ENCODE measurements at regions not wholly inside any gene's neighbourhood (a gene's known extent, or its start where the extent isn't known, plus 50 kb on each side); places are given as distances from the start of the nearest gene placed in this dataset.

DNA sequence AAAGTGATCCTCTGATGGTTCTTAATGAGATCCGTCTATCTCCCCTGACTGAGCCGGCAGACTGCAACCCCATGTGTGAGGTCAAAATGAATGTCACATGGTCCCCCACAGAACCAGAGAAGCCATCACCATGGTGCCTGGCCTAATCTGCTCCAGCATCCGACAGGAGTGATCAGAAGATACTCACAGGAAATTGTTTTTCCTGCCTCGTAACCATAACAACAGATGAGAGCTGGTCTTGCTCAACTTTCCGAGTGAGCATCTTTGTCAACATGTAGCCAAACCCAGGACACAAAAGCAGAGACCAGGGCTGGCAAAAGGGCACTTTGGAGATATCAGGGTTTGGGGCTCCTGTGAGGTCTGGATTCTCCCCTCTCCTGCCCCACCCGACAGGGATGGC, 72.1 kb upstream of the C14orf180 start:
- no TSS peak for BruUV-seq (replicated peaks)
- H3K4me2 ChIP-seq (ENCODE audit: low read length) = no peak overlapping the region
- peaks cover 10% of the 10 kb centered on the region; the same call in 1 of the 2 replicates for H3K27me3 ChIP-seq (ENCODE audit: insufficient read depth, low read length)
- ChIA-PET RAD21 (ENCODE audit: low non-redundant PET in 1 of 2, low total read pairs in 2 of 2, uncharacterized antibody in 2 of 2, unreplicated experiment in 2 of 2) (no interaction called here), POLR2A (no interaction called here), CTCF (no interaction called here)
- no peak overlapping the region for H3K4me3 ChIP-seq (replicated peaks in 1 of 2; ENCODE audit: low read depth in 1 of 2, low read length in 2 of 2)
- no peak for ATAC-seq
- H3K9me3 ChIP-seq (ENCODE audit: control insufficient read depth in 1 of 2, insufficient read depth in 1 of 2, low read depth in 1 of 2, low read length in 2 of 2) = no peaks in the 10 kb centered on the region; a peak in 1 of 4 replicates
- H4K20me1 ChIP-seq (ENCODE audit: insufficient read depth) = no peaks in the 10 kb centered on the region
- no peak for TF ChIP-seq FOSL1 (IDR thresholded peaks at IDR 0.05; ENCODE audit: low read depth)
- TF ChIP-seq SIN3A (IDR thresholded peaks at IDR 0.05; ENCODE audit: low read depth) = no peak
- no peak for TF ChIP-seq ZNF274 (IDR thresholded peaks at IDR 0.05; ENCODE audit: low read depth, low read length)
- TF ChIP-seq, protein P1, sequence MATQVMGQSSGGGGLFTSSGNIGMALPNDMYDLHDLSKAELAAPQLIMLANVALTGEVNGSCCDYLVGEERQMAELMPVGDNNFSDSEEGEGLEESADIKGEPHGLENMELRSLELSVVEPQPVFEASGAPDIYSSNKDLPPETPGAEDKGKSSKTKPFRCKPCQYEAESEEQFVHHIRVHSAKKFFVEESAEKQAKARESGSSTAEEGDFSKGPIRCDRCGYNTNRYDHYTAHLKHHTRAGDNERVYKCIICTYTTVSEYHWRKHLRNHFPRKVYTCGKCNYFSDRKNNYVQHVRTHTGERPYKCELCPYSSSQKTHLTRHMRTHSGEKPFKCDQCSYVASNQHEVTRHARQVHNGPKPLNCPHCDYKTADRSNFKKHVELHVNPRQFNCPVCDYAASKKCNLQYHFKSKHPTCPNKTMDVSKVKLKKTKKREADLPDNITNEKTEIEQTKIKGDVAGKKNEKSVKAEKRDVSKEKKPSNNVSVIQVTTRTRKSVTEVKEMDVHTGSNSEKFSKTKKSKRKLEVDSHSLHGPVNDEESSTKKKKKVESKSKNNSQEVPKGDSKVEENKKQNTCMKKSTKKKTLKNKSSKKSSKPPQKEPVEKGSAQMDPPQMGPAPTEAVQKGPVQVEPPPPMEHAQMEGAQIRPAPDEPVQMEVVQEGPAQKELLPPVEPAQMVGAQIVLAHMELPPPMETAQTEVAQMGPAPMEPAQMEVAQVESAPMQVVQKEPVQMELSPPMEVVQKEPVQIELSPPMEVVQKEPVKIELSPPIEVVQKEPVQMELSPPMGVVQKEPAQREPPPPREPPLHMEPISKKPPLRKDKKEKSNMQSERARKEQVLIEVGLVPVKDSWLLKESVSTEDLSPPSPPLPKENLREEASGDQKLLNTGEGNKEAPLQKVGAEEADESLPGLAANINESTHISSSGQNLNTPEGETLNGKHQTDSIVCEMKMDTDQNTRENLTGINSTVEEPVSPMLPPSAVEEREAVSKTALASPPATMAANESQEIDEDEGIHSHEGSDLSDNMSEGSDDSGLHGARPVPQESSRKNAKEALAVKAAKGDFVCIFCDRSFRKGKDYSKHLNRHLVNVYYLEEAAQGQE (IDR thresholded peaks at IDR 0.05; ENCODE audit: low read depth) = no peak
- TF ChIP-seq SP1 (IDR thresholded peaks at IDR 0.05; ENCODE audit: low read depth) = no peak
- TF ChIP-seq, protein P2, sequence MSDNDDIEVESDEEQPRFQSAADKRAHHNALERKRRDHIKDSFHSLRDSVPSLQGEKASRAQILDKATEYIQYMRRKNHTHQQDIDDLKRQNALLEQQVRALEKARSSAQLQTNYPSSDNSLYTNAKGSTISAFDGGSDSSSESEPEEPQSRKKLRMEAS (IDR thresholded peaks at IDR 0.05) = no peak
- no peak for TF ChIP-seq EGR1 (IDR thresholded peaks at IDR 0.05; ENCODE audit: low read depth)
- no peak for TF ChIP-seq CBX3 (IDR thresholded peaks at IDR 0.05; ENCODE audit: low read depth)
- TF ChIP-seq SRF (IDR thresholded peaks at IDR 0.05; ENCODE audit: low read depth) = no peak
- TF ChIP-seq RAD21 (IDR thresholded peaks at IDR 0.05; ENCODE audit: low read depth) = no peak
- TF ChIP-seq, protein P3, sequence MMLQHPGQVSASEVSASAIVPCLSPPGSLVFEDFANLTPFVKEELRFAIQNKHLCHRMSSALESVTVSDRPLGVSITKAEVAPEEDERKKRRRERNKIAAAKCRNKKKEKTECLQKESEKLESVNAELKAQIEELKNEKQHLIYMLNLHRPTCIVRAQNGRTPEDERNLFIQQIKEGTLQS (IDR thresholded peaks at IDR 0.05) = no peak
- no peak for TF ChIP-seq TCF7L2 (IDR thresholded peaks at IDR 0.05; ENCODE audit: borderline replicate concordance, extremely low read depth, insufficient read depth, insufficient read length)
- no peak for TF ChIP-seq POLR2AphosphoS5 (IDR thresholded peaks at IDR 0.05; ENCODE audit: low read depth, low read length)
- no peak for TF ChIP-seq JUND (IDR thresholded peaks at IDR 0.05)
- no peak for TF ChIP-seq ELF1 (IDR thresholded peaks at IDR 0.05; ENCODE audit: borderline replicate concordance, low read depth)
- no peak for TF ChIP-seq YY1 (IDR thresholded peaks at IDR 0.05; ENCODE audit: extremely low read depth, insufficient replicate concordance, low read depth, low read length)
- TF ChIP-seq, protein P4, sequence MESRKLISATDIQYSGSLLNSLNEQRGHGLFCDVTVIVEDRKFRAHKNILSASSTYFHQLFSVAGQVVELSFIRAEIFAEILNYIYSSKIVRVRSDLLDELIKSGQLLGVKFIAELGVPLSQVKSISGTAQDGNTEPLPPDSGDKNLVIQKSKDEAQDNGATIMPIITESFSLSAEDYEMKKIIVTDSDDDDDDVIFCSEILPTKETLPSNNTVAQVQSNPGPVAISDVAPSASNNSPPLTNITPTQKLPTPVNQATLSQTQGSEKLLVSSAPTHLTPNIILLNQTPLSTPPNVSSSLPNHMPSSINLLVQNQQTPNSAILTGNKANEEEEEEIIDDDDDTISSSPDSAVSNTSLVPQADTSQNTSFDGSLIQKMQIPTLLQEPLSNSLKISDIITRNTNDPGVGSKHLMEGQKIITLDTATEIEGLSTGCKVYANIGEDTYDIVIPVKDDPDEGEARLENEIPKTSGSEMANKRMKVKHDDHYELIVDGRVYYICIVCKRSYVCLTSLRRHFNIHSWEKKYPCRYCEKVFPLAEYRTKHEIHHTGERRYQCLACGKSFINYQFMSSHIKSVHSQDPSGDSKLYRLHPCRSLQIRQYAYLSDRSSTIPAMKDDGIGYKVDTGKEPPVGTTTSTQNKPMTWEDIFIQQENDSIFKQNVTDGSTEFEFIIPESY (IDR thresholded peaks at IDR 0.05; ENCODE audit: extremely low read depth, insufficient replicate concordance, low read length) = no peak
- no peak for TF ChIP-seq EZH2phosphoT487 (IDR thresholded peaks at IDR 0.05; ENCODE audit: borderline replicate concordance)
- TF ChIP-seq EZH2 (IDR thresholded peaks at IDR 0.05) = no peak
- no peak for TF ChIP-seq ZFX (IDR thresholded peaks at IDR 0.05)
- no peak overlapping the region for H3K9ac ChIP-seq (ENCODE audit: low read length)
- H3K27ac ChIP-seq (ENCODE audit: low read depth, low read length) = no peak overlapping the region
- intact Hi-C loops (cut with micrococcal nuclease) = no loop called here
- H3K79me2 ChIP-seq (ENCODE audit: insufficient read depth, low read length) = no peaks in the 10 kb centered on the region
- no peak for DNase-seq (ENCODE audit: low read depth, low spot score)
- no peaks in the 10 kb centered on the region for H3K9me2 ChIP-seq (ENCODE audit: insufficient read depth)
- H2AFZ ChIP-seq (ENCODE audit: low read depth, low read length, poor library complexity, severe bottlenecking) = no peak overlapping the region
- no peaks in the 10 kb centered on the region for H3K36me3 ChIP-seq (ENCODE audit: control insufficient read depth in 1 of 2, insufficient read depth in 2 of 2, low read length in 2 of 2)
- H3K4me1 ChIP-seq (ENCODE audit: control insufficient read depth in 1 of 2, insufficient read depth in 2 of 2, low read length in 2 of 2) = no peaks in the 10 kb centered on the region
